ENCODE measurements at regions not wholly inside any gene's neighbourhood (a gene's known extent, or its start where the extent isn't known, plus 50 kb on each side); places are given as distances from the start of the nearest gene placed in this dataset.
"Not testable (repeated sequence)": the region's sequence is repeated elsewhere in the genome, so short reads cannot be mapped to it uniquely, and the experiment has no call there.

DNA sequence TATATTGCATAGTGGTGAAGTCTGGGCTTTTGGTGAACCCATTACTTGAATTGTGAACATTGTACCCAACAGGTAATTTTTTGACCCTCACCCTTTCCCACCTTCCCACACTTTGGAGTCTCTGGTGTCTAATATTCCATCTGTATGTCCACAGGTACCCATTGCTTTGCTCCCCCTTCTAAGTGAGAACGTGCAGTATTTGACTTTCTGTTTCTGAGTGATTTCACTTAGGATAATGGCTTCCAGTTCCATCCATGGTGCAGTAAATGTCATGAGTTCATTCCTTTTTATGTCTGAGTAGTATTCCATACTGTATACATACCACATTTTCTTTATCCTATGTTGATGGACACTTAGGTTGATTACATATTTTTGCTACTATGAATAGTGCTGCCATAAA is 91.5 kb upstream of the KIF5B start:
- Mint-ChIP-seq H3K4me1 (ENCODE audit: low read depth) (peaks cover 45% of the 10 kb centered on the region), H3K4me3 (ENCODE audit: low read depth) (no peak overlapping the region), H3K36me3 (ENCODE audit: low read depth) (peaks cover 7% of the 10 kb centered on the region), H3K27ac (peak overlapping the region; percentile 67), H3K27me3 (ENCODE audit: low read depth) (no peaks in the 10 kb centered on the region), H3K9me3 (peaks cover 5% of the 10 kb centered on the region)
- intact Hi-C loops (cut with micrococcal nuclease) = loop anchor here (5.0 kb wide), 2 partner anchors 200 to 995 kb away; partner anchors contain the start of gene EPC1
- DNase-seq (ENCODE audit: low spot score) = no peak

DNA sequence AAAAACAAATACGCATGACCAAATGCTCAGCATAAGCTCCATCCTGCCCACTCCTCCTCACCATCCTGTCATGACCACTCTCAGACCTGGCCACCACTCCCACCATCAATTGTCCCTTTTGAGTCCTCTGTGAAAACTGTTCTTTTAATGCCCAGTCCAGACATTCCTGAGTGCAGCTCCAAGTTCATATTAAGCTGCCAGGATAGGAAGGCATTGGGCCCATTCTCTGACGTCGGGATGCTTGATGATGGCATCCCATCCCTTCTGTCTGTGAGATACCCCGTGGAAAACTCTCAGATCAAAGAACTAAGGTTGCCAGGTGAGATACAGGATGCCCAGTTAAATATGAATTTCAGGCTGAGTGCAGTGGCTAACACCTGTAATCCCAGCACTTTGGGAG is 89.9 kb upstream of the KIF5B start:
- intact Hi-C loops (cut with micrococcal nuclease) = loop anchor here (5.0 kb wide), 2 partner anchors 201 to 996 kb away; partner anchors contain the start of gene EPC1
- no peak for DNase-seq (ENCODE audit: low spot score)
- Mint-ChIP-seq H3K27me3 (ENCODE audit: low read depth) (no peaks in the 10 kb centered on the region), H3K4me3 (ENCODE audit: low read depth) (no peak overlapping the region), H3K27ac (no peak overlapping the region), H3K36me3 (ENCODE audit: low read depth) (peaks cover 3% of the 10 kb centered on the region), H3K4me1 (ENCODE audit: low read depth) (peaks cover 34% of the 10 kb centered on the region), H3K9me3 (peaks cover 4% of the 10 kb centered on the region)

DNA sequence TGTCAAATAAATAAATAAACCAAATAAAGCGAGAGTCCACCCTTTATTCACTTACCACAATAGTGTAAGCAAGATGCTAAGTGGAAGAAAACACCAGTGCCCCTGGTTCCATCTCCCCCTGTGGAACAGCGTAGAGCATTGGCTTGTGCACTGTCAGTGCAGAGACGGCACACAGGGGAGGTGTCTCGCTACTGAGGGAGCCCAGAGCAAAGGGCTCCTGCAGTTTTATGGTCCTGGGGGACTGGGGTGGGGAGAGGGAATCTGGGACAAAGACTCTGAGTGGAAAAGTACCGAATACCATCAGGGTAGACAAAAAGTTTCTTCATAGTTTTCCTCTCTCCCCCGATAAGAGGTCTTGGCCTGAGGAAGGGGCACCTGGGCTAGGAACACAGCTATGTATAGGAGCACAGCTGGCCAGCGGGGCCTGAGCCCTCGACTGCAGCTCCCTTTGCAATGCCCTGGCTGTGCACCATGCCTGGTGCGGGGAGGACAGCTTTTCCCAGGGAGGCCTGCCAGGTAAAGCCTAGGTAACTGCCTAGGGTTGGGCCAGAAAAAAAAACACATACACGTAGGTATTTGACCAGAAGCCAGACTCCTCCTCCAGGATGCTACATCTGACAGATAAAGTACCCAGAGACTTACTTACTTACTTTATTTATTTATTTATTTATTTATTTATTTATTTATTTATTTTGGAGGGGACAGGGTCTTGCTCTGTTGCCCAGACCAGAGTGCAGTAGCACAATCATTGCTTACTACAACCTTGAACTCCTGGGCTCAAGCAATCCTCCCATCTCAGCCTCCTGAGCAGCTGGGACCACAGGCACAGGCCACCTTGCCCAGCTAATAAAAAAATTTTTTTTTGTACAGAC is 88.8 kb upstream of the KIF5B start:
- intact Hi-C loops (cut with micrococcal nuclease) = loop anchor here (5.0 kb wide), 2 partner anchors 202 to 997 kb away; partner anchors contain the start of gene EPC1
- H3K27me3 Mint-ChIP-seq (ENCODE audit: low read depth) = no peaks in the 10 kb centered on the region
- no peak for DNase-seq (ENCODE audit: low spot score)
- H3K36me3 Mint-ChIP-seq (ENCODE audit: low read depth) = peaks cover 3% of the 10 kb centered on the region
- no peak overlapping the region for H3K27ac Mint-ChIP-seq
- no peak overlapping the region for H3K4me3 Mint-ChIP-seq (ENCODE audit: low read depth)
- peaks cover 24% of the 10 kb centered on the region for H3K4me1 Mint-ChIP-seq (ENCODE audit: low read depth)
- H3K9me3 Mint-ChIP-seq = peaks cover 4% of the 10 kb centered on the region

DNA sequence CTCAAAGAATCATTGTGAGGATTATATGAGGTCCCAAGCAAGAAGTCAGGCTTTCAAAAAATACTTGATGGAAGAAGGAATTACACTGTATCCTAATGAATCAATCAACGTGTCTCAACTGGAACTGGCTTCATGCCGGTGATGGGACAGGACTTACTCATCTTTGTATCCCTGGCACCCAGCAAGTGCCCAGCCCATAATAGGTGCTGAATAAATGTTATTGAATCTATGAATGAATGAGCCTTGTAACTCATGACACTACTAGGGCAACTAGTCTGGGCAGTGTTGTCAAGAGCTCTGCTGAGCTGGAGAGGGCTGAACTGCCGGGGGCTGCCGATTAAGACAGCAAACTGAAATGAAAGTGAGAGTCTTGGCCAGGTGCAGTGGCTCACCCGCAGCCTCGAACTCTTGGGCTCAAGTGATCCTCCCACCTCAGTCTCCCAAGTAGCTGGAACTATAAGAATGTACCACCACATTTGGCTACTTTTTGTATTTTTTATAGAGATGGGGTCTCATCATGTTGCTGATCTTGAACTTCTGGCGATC is 87.2 kb upstream of the KIF5B start:
- Mint-ChIP-seq H3K27ac (no peak overlapping the region), H3K9me3 (peaks cover 4% of the 10 kb centered on the region), H3K27me3 (ENCODE audit: low read depth) (no peaks in the 10 kb centered on the region), H3K4me1 (ENCODE audit: low read depth) (peaks cover 21% of the 10 kb centered on the region), H3K4me3 (ENCODE audit: low read depth) (no peak overlapping the region), H3K36me3 (ENCODE audit: low read depth) (peaks cover 3% of the 10 kb centered on the region)
- no peak for DNase-seq (ENCODE audit: low spot score)
- intact Hi-C loops (cut with micrococcal nuclease) = no loop called here

DNA sequence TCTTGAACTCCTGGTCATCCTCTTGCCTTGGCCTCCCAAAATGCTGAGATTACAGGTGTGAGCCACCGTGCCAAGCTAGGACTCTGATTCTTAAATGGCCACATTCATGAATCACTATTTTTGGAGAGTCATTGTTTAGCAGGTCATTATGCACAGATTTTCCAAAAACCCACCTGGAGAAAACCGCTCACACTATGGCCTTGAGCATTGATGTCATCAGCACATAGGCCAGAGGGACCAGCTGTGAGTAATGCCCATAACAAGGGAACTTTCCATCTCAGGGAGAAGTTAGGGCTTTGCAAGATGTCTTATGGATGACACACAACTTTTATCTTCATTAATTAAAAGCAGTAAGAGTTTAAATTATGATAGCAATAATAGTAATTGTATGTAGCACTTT is 86.4 kb upstream of the KIF5B start:
- DNase-seq (ENCODE audit: low spot score) = no peak
- Mint-ChIP-seq H3K27me3 (ENCODE audit: low read depth) (no peaks in the 10 kb centered on the region), H3K9me3 (peaks cover under 1% of the 10 kb centered on the region), H3K27ac (no peak overlapping the region), H3K4me3 (ENCODE audit: low read depth) (no peak overlapping the region), H3K36me3 (ENCODE audit: low read depth) (peaks cover under 1% of the 10 kb centered on the region), H3K4me1 (ENCODE audit: low read depth) (peaks cover 18% of the 10 kb centered on the region)
- intact Hi-C loops (cut with micrococcal nuclease) = no loop called here

DNA sequence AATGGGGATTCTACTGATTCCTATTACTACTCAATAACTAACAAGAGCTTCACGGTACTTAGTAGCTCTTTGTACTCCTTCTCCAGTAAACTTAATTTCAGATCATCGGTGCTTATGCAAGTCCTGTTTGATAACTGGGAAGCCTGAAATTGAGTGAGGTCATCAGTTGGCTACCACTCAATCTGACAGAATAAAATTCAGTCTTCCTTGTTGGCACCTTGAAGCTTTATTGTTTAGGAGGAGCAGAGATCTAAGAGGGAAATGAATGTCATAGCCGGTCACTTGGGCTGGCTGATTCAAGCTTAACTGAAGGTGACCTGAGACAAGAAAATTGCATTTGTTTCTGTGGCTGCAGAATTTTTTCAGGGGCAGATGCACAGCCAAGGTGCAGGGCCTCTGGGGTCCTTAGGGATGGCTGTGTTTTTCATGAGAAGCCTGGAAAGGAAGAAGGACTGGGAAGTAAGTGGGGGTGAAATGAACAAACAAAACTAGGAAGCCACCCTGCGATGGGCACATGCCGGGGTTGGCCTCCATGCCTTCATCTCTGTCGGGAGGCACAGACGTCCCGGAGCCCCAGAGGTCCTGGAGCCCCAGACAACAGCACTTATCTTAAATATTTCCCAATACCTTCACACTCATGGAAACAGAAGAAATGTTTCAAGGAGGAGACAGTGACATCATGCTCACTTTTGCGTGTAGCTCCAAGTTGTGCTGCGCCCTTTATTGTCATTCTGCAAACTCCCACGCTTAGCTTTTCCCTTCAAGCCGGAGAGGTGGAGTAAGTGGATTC is 85.0 kb upstream of the KIF5B start:
- peaks cover 12% of the 10 kb centered on the region for H3K4me1 Mint-ChIP-seq (ENCODE audit: low read depth)
- H3K27ac Mint-ChIP-seq = no peak overlapping the region
- intact Hi-C loops (cut with micrococcal nuclease) = no loop called here
- no peaks in the 10 kb centered on the region for H3K36me3 Mint-ChIP-seq (ENCODE audit: low read depth)
- no peak for DNase-seq (ENCODE audit: low spot score)
- no peaks in the 10 kb centered on the region for H3K9me3 Mint-ChIP-seq
- no peak overlapping the region for H3K4me3 Mint-ChIP-seq (ENCODE audit: low read depth)
- no peaks in the 10 kb centered on the region for H3K27me3 Mint-ChIP-seq (ENCODE audit: low read depth)

DNA sequence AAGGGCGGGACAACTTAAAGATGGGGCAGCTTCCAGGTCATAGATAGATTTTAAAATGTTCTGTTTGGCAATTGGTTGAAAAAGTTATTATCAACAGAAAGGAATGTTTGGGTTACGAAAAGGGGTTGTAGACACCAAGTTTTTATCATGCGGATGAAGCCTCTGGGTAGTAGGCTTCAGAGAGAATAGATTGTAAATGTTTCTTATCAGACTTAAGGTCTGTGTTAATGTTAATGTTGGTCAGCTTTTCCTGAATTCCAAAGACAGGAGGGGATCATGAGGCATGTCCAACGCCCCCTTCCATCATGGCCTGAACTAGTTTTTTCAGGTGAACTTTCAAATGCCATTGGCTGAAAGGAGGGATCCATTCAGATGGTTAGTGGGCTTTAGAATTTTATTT is 84.2 kb upstream of the KIF5B start:
- H3K4me3 Mint-ChIP-seq (ENCODE audit: low read depth) = no peak overlapping the region
- H3K27me3 Mint-ChIP-seq (ENCODE audit: low read depth) = no peaks in the 10 kb centered on the region
- peaks cover 9% of the 10 kb centered on the region for H3K4me1 Mint-ChIP-seq (ENCODE audit: low read depth)
- intact Hi-C loops (cut with micrococcal nuclease) = no loop called here
- H3K36me3 Mint-ChIP-seq (ENCODE audit: low read depth) = no peaks in the 10 kb centered on the region
- no peaks in the 10 kb centered on the region for H3K9me3 Mint-ChIP-seq
- H3K27ac Mint-ChIP-seq = no peak overlapping the region
- DNase-seq (ENCODE audit: low spot score) = no peak

DNA sequence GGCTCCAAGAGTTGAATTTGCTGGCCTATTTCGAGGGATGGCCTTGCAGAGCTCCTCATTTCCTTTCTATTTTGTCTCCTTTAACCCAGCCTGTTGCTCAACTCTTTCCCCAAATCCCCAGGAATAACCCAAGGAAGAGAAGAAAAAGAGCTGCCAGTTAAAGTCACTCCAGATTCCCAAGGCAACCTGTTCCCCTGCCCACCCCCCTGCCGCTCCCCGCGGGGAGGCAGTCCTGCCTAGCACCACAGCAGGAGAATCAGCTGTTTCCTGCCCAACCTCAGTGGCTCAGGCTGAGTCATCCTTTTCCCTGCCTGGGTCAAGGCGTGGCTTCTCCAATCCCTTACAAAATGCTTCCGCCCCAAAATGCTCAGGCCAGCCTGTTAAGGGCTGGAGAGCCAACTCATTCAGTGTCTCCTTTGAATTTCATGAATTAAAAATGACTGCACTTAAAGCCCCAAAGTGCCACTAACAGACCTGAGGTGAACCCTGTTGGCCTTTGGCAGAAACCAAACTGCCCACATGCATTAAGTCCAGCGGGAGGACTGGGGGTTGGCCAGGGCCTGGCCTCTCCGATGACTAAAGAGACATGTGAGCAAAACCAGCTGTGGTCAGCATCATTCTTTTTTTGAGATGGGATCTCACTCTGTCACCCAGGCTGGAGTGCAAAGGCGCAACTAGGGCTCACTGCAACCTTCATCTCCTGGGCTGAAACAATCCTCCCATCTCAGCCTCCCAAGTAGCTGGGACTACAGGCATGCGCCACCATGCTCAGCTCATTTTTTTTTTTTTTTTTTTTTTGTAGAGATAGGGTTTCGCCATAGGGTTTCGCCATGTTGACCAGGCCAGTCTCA is 83.2 kb upstream of the KIF5B start:
- Mint-ChIP-seq H3K9me3 (no peaks in the 10 kb centered on the region), H3K36me3 (ENCODE audit: low read depth) (no peaks in the 10 kb centered on the region), H3K4me1 (ENCODE audit: low read depth) (peaks cover 9% of the 10 kb centered on the region), H3K27me3 (ENCODE audit: low read depth) (no peaks in the 10 kb centered on the region), H3K4me3 (ENCODE audit: low read depth) (no peak overlapping the region), H3K27ac (no peak overlapping the region)
- peak; percentile 24 for DNase-seq (ENCODE audit: low spot score)
- intact Hi-C loops (cut with micrococcal nuclease) = no loop called here

DNA sequence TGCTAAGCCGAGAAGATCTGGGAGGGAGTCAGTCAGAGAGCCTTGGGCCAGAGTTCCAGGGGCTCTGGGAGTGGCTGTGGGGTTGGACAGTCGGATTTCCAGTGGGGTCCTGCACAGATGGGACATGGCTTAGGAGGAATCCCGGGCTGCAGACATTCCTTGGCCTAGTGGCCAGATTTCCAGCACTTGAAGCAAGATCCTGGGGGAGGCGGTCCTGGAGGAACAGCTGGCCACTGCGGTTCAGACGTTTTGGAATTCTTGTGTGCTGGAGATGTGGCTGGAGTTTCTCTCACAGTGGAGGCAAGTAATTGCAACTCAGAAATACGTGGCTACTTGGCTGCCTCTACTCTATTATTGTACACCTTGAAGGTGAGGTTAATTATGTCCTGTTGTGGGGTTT is 80.7 kb upstream of the KIF5B start:
- H3K27ac Mint-ChIP-seq; H3K27me3 Mint-ChIP-seq (ENCODE audit: low read depth); H3K9me3 Mint-ChIP-seq; H3K4me3 Mint-ChIP-seq (ENCODE audit: low read depth); H3K36me3 Mint-ChIP-seq (ENCODE audit: low read depth); intact Hi-C loops (cut with micrococcal nuclease); DNase-seq (ENCODE audit: low spot score): not testable (repeated sequence)
- peaks cover 15% of the 10 kb centered on the region for H3K4me1 Mint-ChIP-seq (ENCODE audit: low read depth)

DNA sequence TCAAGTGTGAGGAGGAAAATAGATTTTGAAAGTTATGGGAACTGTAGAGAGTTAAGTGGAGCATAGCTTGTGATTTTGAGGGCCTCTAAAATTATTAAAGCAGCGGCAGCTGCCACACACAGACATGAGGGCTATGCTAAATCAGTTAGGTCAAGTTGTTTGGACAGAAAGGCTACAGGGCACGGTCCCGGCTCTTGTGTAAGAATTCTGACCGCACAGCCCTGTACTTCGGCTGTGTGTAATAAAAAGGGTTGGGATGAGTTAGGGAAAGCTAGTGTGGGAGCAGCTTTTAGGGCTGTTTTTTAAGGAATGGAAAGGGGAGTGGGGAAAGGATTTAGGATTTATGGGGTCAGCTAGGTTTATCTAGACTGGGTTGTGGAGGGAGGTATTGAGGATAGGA is 79.6 kb upstream of the KIF5B start:
- intact Hi-C loops (cut with micrococcal nuclease); H3K4me3 Mint-ChIP-seq (ENCODE audit: low read depth); H3K27me3 Mint-ChIP-seq (ENCODE audit: low read depth); H3K9me3 Mint-ChIP-seq; DNase-seq (ENCODE audit: low spot score); H3K36me3 Mint-ChIP-seq (ENCODE audit: low read depth); H3K27ac Mint-ChIP-seq: not testable (repeated sequence)
- peaks cover 25% of the 10 kb centered on the region for H3K4me1 Mint-ChIP-seq (ENCODE audit: low read depth)

DNA sequence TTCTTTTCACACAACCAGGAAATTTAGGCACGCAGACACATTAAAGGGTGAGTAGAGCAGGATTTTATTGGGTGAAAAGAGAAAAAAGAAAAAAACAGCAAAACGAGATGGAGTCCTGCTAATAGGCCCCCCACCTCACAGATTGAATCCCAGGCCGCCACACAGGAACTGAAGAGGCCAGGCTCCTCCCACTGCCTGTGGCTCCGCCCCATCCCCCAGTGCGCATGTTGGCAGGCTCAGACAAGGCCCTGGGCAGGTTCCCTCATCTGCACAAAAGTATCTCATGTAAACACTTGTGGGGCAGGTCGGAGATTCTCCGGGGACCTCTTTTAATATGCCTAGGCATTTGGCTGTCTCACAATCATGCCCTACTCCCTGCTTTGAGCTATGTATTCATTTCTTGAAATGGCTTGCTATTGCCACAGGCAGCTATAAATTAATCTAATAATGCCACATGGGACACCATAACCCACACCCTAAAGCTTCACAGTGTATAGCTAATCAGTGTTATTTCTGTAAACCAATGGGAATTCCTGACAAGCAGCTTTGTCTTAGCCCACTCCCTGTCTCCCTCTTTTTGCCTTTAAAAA is 76.2 kb upstream of the KIF5B start:
- Mint-ChIP-seq H3K9me3 (no peaks in the 10 kb centered on the region), H3K27ac (no peak overlapping the region), H3K4me1 (ENCODE audit: low read depth) (peaks cover 17% of the 10 kb centered on the region), H3K4me3 (ENCODE audit: low read depth) (no peak overlapping the region), H3K36me3 (ENCODE audit: low read depth) (no peaks in the 10 kb centered on the region), H3K27me3 (ENCODE audit: low read depth) (peaks cover 2% of the 10 kb centered on the region)
- DNase-seq (ENCODE audit: low spot score) = no peak
- intact Hi-C loops (cut with micrococcal nuclease) = no loop called here

DNA sequence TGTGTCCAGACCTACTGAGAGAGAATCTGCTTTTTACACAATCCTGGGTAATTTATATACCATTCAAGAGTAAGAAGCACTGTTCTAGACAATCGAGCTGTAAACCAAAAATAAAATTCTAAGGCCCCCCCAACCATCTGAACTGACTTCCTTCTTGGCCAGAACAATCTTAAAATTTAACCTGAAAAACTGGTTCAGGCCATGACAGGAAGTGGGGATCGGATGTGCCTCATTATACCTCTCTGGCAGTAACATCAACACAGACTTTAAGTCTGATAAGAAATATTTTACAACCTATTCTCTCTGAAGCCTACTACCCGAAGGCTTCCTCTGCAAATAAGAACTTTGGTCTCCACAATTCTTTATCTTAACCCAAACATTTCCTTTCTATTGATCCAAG is 75.2 kb upstream of the KIF5B start:
- H3K36me3 Mint-ChIP-seq (ENCODE audit: low read depth) = no peaks in the 10 kb centered on the region
- intact Hi-C loops (cut with micrococcal nuclease) = no loop called here

More for the DNA sequence above, 75.2 kb upstream of the KIF5B start:
- Mint-ChIP-seq H3K4me3 (ENCODE audit: low read depth) (no peak overlapping the region), H3K4me1 (ENCODE audit: low read depth) (peaks cover 17% of the 10 kb centered on the region), H3K9me3 (no peaks in the 10 kb centered on the region), H3K27ac (no peak overlapping the region), H3K27me3 (ENCODE audit: low read depth) (peaks cover 2% of the 10 kb centered on the region)
- no peak for DNase-seq (ENCODE audit: low spot score)

Measured in activated T-helper 2 cell treated with anti-CD3 and anti-CD28 coated beads, Interferon-gamma antibody, Interleukin-2, Interleukin-4, amounts not matched to agents 10 μg/mL and 5 μg/mL and 100 μg/mL, durations not matched to agents 14 hours and 24 hours and 36 hours (primary cell).